GM12864 (cell line): ENCODE measurements at regions not wholly inside any gene's neighbourhood (a gene's known extent, or its start where the extent isn't known, plus 50 kb on each side); places are given as distances from the start of the nearest gene placed in this dataset.

Source experiments
- DNase-seq: peaks from one replicate; pipeline ENCODE4 v3.0.0-alpha.2; 2011; ENCODE audit warnings: low read depth
- H3K4me3 ChIP-seq: 2 replicates; pipeline ENCODE4 v1.5.1; 2011; ENCODE audit warnings: mild to moderate bottlenecking, low read depth, low read length, control low read depth
- TF ChIP-seq, protein P1 (sequence below): IDR thresholded peaks from 2 replicates; pipeline ENCODE4 v1.5.1; 2011; ENCODE audit warnings: low read depth, mild to moderate bottlenecking, moderate library complexity, low read length, control low read depth, inconsistent platforms; ENCODE audit errors: missing control alignments

DNA sequence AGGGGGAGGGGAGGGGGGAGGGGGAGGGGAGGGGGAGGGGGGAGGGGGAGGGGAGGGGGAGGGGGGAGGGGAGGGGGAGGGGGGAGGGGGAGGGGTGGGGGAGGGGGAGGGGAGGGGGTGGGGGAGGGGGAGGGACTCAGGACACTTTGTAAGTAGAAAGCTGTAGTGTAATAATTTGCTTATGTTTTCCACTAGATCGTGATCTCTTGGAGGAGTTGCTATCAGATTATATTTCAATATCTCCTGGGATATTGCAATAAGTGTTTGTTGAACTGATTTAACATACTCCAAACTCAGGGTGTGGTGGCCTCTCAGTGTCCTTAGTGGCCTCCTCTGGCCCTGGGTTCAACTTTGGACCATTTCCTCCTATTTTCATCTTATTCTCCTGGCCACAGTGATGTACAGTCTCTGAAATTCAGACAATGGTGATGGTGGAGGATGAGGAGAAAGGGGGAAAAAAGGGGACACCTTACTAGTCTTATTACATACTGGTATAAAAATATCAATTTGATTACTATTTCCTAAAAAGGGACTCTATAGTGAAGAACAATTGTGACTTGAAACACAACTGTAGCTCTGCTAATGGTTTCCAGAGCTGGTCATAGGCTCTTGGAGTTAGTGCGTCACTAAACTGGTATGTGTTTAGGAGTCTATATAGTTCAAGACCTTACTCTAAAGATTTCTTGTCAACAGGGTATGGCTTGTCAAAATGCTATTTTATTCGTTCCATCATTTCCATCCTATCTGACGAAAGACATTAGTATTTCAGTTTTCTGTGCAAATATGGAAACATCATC lies 89.6 kb downstream of the DDX1 start:
- no peak overlapping the region for H3K4me3 ChIP-seq
- TF ChIP-seq, protein P1, sequence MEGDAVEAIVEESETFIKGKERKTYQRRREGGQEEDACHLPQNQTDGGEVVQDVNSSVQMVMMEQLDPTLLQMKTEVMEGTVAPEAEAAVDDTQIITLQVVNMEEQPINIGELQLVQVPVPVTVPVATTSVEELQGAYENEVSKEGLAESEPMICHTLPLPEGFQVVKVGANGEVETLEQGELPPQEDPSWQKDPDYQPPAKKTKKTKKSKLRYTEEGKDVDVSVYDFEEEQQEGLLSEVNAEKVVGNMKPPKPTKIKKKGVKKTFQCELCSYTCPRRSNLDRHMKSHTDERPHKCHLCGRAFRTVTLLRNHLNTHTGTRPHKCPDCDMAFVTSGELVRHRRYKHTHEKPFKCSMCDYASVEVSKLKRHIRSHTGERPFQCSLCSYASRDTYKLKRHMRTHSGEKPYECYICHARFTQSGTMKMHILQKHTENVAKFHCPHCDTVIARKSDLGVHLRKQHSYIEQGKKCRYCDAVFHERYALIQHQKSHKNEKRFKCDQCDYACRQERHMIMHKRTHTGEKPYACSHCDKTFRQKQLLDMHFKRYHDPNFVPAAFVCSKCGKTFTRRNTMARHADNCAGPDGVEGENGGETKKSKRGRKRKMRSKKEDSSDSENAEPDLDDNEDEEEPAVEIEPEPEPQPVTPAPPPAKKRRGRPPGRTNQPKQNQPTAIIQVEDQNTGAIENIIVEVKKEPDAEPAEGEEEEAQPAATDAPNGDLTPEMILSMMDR, result no peak
- no peak for DNase-seq

- DNase-seq, result no peak
- TF ChIP-seq, protein P1, result no peak
- H3K4me3 ChIP-seq, result no peak overlapping the region
These were observed 90.7 kb downstream of the DDX1 start for GRCh38 chr2:15682354-15682753.

- no peak for DNase-seq
- no peak overlapping the region for H3K4me3 ChIP-seq
- TF ChIP-seq, protein P1, result no peak
These were observed 92.7 kb downstream of the DDX1 start for GRCh38 chr2:15684161-15685039.

DNA sequence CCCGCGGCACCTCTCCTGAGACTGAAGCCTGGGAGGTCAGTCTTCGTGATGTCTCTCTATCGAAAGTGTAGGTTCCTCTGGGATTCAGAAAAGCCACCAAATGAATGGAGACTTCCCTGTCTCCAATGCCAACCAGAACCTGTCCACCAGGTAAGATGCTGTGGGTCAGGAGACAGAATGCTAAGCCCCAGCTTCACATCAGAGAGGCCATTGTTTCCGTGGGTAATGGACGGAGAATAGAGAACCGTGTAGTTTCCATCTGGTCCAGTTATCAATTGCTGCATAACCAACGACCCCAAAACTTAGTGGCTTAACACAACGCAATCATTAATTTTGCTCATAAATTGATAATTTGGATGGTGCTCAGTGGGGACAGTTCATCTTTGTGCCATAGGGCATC lies 93.5 kb downstream of the DDX1 start:
- TF ChIP-seq, protein P1, result no peak
- no peak for DNase-seq
- H3K4me3 ChIP-seq, result no peak overlapping the region

- TF ChIP-seq, protein P1, result no peak
- DNase-seq, result no peak
- H3K4me3 ChIP-seq, result no peak overlapping the region
These were observed 95.0 kb downstream of the DDX1 start for GRCh38 chr2:15686643-15687042.

GRCh38 chr2:15687243-15687642 lies 95.6 kb downstream of the DDX1 start:
- no peak for DNase-seq
- TF ChIP-seq, protein P1, result no peak
- no peak overlapping the region for H3K4me3 ChIP-seq
